Right atrium auricular region (tissue), 2 donors: ENCODE measurements at regions not wholly inside any gene's neighbourhood (a gene's known extent, or its start where the extent isn't known, plus 50 kb on each side); places are given as distances from the start of the nearest gene placed in this dataset.

Source experiments
- DNase-seq: peaks from one replicate; pipeline ENCODE4 v3.0.0-alpha.2; 2019; ENCODE audit warnings: low spot score
- H3K27ac ChIP-seq, 2 donors: fragments of 200-600 bp; sonication (generic); 1 replicate in 1 of 2; 2 replicates in 1 of 2; pipeline ENCODE4 v1.5.1; 2016 to 2019
- H3K27me3 ChIP-seq, 2 donors: fragments of 200-600 bp; sonication (generic); one replicate each; pipeline versions ENCODE4 v1.5.1 to v1.6.0; 2017 to 2019
- H3K36me3 ChIP-seq: fragments of 200-600 bp; sonication (generic); one replicate; pipeline ENCODE4 v1.5.1; 2016
- H3K4me1 ChIP-seq, 2 donors: fragments of 200-600 bp; sonication (generic); one replicate each; pipeline versions ENCODE4 v1.5.1 to v1.6.0; 2017 to 2019
- H3K4me3 ChIP-seq, 2 donors: fragments of 200-600 bp; sonication (generic); 1 replicate in 1 of 2; 2 replicates in 1 of 2; pipeline ENCODE4 v1.5.1; 2017 to 2019; ENCODE audit warnings: mild to moderate bottlenecking in 1 of 2, moderate library complexity in 1 of 2
- H3K9me3 ChIP-seq, 2 donors: fragments of 200-600 bp; sonication (generic); one replicate each; pipeline ENCODE4 v1.5.1; 2019
- TF ChIP-seq, protein P1 (sequence below), 2 donors: fragments of 200-600 bp; sonication (generic); IDR thresholded peaks; one replicate each; pipeline ENCODE4 v1.5.1; 2019; ENCODE audit warnings: antibody characterized with exemption in 2 of 2

DNA sequence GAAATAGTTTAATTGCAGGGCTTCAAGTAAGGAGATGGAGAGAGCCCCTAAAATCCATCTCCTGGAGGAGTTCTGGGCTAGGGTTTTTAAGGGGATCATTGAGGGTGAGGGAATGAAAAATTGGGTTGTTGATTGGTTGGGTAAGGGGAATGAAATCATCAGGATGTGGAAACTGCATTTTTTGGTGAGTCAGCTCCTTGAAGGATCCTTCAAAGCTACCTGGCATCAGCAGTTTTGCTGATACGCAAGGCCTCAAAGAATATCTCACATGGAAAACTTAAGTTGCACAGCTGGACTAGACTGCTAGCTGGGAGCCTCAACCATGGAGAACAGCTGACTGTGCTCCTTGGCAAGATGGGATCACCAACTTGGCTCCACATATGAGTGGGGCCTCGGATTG lies 136.7 kb downstream of the FGF10 start:
- no peak overlapping the region for H3K4me3 ChIP-seq
- H3K36me3 ChIP-seq, result no peaks in the 10 kb centered on the region
- no peaks in the 10 kb centered on the region for H3K9me3 ChIP-seq
- no peaks in the 10 kb centered on the region for H3K4me1 ChIP-seq
- H3K27me3 ChIP-seq, result no peaks in the 10 kb centered on the region
- TF ChIP-seq, protein P1, sequence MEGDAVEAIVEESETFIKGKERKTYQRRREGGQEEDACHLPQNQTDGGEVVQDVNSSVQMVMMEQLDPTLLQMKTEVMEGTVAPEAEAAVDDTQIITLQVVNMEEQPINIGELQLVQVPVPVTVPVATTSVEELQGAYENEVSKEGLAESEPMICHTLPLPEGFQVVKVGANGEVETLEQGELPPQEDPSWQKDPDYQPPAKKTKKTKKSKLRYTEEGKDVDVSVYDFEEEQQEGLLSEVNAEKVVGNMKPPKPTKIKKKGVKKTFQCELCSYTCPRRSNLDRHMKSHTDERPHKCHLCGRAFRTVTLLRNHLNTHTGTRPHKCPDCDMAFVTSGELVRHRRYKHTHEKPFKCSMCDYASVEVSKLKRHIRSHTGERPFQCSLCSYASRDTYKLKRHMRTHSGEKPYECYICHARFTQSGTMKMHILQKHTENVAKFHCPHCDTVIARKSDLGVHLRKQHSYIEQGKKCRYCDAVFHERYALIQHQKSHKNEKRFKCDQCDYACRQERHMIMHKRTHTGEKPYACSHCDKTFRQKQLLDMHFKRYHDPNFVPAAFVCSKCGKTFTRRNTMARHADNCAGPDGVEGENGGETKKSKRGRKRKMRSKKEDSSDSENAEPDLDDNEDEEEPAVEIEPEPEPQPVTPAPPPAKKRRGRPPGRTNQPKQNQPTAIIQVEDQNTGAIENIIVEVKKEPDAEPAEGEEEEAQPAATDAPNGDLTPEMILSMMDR (IDR thresholded peaks at IDR 0.05), result no peak
- H3K27ac ChIP-seq, result no peak overlapping the region
- DNase-seq, result no peak

DNA sequence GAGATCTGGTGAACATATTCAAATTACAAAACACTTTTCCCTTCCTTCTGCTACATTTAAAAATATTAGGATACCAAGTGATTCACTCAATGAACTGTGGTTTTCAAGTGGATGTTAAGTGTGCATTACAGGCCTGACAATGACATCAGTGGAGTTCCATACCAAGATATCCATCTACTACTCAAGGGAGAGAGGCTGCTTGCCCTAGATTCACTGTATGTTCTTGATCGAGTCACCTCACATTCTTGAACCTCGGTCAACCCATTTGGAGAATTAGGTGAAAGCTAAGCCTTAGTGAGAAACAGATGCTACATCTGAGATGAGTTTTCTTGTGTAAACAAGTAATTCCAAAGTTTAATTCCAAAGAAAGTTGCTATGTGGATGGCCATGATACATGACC lies 142.2 kb downstream of the FGF10 start:
- Histone ChIP-seq H3K27ac (no peak overlapping the region), H3K9me3 (no peaks in the 10 kb centered on the region), H3K4me3 (no peak overlapping the region), H3K4me1 (no peaks in the 10 kb centered on the region), H3K36me3 (no peaks in the 10 kb centered on the region), H3K27me3 (no peaks in the 10 kb centered on the region)
- TF ChIP-seq, protein P1 (IDR thresholded peaks at IDR 0.05), result no peak
- DNase-seq, result no peak

DNA sequence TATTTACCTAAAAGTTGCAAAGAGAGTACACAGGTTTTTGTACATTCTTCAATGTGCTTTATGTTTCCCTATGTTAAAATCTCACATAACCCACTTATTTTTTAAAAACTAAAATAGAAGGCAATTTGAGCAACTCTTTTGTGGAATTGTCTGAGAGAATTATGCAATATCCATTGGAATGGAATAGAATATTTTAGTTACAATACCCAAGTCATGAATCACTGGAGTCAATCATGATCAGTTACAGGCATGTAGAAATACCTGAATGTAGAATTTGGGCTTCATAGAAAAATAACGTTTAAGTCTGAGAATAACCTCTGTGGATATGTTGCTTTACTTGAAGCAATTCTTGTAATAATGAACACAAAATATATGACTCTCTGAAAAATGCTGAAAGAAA lies 143.3 kb downstream of the FGF10 start:
- no peak overlapping the region for H3K4me3 ChIP-seq
- H3K4me1 ChIP-seq, result no peaks in the 10 kb centered on the region
- TF ChIP-seq, protein P1 (IDR thresholded peaks at IDR 0.05), result no peak
- H3K36me3 ChIP-seq, result no peaks in the 10 kb centered on the region
- DNase-seq, result no peak
- H3K9me3 ChIP-seq, result no peaks in the 10 kb centered on the region
- H3K27ac ChIP-seq, result no peak overlapping the region
- no peaks in the 10 kb centered on the region for H3K27me3 ChIP-seq

DNA sequence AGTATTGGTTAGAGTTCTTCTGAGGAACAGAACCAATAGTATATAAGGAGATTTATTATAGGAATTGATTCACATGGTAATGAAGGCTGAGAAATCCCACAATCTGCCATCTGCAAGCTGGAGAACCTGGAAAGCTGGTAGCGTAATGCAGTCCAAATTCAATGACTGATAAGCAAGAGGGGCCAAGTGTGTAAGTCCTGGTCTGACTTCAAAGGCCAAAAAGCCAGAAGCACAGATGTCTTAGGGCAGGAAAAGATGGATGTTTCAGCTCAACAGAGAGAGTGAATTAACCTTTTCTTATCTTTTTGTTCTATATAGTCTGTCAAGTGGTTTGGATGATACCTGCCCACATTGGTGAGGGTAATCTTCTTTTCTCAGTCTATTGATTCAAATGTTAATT lies 146.4 kb downstream of the FGF10 start:
- Histone ChIP-seq H3K4me1 (no peaks in the 10 kb centered on the region), H3K4me3 (no peak overlapping the region), H3K27me3 (no peaks in the 10 kb centered on the region), H3K27ac (no peak overlapping the region), H3K36me3 (no peaks in the 10 kb centered on the region), H3K9me3 (no peaks in the 10 kb centered on the region)
- DNase-seq, result no peak
- TF ChIP-seq, protein P1 (IDR thresholded peaks at IDR 0.05), result no peak

DNA sequence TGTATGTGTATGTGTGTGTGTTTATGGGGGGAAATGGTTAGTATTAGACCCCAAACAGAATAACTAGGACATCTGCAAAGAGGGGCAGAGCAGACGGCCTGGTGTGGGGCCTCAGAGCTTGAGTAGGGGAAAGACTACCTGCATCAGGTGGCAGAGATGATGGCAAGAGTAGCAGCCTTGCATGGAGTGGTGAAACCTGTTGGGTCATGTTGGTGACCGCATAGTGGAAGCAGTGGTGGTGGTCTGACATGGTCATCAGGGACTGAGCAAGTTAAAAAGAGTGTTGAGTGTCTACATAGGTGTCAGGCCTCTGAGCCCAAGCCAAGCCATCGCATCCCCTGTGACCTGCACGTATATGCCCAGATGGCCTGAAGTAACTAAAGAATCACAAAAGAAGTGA lies 153.2 kb downstream of the FGF10 start:
- DNase-seq, result no peak
- no peaks in the 10 kb centered on the region for H3K4me1 ChIP-seq
- TF ChIP-seq, protein P1 (IDR thresholded peaks at IDR 0.05), result no peak
- no peaks in the 10 kb centered on the region for H3K27me3 ChIP-seq
- H3K9me3 ChIP-seq, result no peaks in the 10 kb centered on the region
- H3K4me3 ChIP-seq, result no peak overlapping the region
- no peaks in the 10 kb centered on the region for H3K36me3 ChIP-seq
- H3K27ac ChIP-seq, result no peak overlapping the region

DNA sequence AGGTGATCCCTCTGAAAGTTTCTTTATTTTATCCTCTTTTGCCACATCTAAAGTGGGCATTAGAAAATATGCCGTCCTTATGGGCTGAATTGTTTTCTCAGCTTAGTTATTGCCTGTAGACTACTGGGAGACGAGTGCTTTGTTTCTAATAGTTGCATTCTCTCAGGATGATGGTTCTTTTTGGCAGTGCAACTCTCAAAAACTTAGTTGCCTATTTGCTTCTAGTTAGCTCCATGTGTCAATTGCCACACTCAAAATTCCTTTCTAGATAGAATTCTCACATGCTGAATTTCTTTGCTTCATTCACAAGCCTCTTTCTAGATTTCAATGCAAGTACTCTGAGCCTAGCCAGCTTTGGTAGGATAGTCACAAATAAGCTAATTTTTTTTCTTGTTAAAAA lies 155.5 kb downstream of the FGF10 start:
- DNase-seq, result no peak
- Histone ChIP-seq H3K27ac (no peak overlapping the region), H3K4me3 (no peak overlapping the region)

More for the DNA sequence above, 155.5 kb downstream of the FGF10 start:
- no peaks in the 10 kb centered on the region for H3K4me1 ChIP-seq
- H3K27me3 ChIP-seq, result no peaks in the 10 kb centered on the region
- H3K36me3 ChIP-seq, result no peaks in the 10 kb centered on the region
- H3K9me3 ChIP-seq, result no peaks in the 10 kb centered on the region
- TF ChIP-seq, protein P1 (IDR thresholded peaks at IDR 0.05), result no peak
